Fibroblast of skin of right quadriceps (primary cell): ENCODE measurements at regions not wholly inside any gene's neighbourhood (a gene's known extent, or its start where the extent isn't known, plus 50 kb on each side); places are given as distances from the start of the nearest gene placed in this dataset.

Experiments used
- DNase-seq: peaks from one replicate; pipeline ENCODE4 v3.0.0-alpha.2; 2013

DNA sequence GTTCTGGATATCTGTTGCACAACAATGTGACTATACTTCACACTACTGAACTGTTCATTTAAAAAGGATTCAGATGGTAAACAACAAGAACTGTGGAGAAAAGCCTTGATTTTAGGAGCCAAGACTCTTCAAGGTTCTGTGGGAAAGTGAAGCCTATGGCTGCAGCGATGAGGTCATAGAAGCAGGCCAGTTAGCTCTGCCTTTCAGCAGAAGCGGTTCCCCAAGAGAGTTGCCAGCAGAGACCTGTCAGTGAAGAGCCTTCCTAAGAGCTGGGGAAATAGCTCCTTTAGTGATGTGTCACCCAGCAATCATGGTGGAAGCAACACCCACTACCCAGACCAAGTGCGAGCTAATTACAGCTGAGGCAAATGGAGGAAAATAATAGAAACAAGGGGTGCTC is 346.5 kb upstream of the ETAA1 start:
- peak; percentile 10 for DNase-seq

DNA sequence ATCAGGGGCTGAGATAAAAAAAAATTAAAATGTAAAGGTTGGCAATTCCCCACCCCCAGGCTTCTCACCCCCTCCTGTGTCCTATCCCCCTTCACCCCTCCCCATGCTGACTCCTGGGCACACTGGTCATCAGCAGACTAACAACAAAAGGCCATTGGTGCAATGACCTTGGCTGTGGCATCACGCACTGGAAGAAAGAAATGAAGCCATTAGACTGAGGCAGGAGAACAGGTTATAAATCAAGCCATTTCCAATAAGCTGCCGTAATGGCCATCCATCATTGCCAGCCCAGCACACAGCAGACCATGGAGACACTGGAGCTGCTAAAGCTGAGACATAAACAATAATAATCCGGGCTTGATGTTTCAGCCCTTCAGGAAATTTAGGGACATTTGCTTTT is 342.4 kb upstream of the ETAA1 start:
- no peak for DNase-seq

DNA sequence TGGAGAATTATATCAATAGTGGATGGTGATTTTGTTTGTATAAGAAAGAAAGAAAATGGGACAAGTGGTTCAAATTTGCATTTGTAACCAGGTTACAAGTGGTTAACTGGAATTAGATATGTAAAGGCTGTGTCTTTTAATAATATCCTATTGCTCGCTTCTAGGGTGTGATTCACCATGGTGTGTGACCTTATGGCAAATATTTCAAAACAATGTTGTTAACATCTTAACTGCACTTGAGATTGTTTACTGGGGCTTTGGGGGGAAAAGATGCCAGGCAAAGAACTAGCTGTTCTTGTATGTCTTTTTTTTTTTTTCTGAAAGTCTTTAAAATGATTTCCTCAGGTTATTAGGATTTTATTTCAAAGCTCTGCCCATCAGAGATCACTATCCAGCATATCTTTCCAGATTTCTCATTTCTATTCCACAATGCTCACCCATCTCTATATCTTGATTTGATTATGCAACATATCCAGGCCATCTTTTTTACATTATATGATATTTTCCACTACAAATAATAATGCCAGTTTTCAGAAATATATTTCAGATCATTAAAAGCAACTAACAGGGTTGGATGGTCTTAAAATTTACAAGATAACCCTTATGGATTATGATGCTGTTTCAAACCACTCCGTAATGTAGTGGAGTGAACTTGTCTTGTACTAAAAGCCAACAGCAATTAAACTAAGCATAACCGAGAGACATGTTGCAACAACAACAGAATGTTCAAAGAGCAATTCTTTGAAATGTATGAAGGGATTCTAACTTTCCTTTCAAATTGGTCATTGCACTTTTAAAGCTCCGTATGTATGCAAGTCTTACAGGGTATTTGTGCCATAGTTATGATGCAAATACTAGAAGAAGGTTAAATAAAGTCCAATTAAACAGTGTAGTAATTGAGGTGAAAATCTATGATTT is 341.5 kb upstream of the ETAA1 start:
- DNase-seq: peak; percentile 2

DNA sequence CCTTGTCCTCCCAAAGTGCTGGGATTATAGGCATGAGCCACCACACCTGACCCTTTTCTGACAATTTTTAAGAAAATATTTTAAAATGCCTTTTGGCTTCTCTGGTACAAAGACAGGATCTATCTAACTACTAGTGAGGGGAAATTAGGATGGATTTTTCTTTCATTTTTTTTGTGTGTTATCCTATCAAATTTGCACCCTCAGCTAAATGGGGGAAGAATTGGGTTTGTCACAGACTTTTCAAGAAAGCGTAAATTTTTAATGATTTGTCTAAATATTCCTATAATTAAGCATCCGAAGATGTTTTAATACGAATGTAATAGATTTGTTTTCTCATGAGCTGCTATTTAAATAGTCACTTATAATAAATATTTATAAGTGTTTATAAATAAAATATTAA is 340.0 kb upstream of the ETAA1 start:
- DNase-seq: no peak

DNA sequence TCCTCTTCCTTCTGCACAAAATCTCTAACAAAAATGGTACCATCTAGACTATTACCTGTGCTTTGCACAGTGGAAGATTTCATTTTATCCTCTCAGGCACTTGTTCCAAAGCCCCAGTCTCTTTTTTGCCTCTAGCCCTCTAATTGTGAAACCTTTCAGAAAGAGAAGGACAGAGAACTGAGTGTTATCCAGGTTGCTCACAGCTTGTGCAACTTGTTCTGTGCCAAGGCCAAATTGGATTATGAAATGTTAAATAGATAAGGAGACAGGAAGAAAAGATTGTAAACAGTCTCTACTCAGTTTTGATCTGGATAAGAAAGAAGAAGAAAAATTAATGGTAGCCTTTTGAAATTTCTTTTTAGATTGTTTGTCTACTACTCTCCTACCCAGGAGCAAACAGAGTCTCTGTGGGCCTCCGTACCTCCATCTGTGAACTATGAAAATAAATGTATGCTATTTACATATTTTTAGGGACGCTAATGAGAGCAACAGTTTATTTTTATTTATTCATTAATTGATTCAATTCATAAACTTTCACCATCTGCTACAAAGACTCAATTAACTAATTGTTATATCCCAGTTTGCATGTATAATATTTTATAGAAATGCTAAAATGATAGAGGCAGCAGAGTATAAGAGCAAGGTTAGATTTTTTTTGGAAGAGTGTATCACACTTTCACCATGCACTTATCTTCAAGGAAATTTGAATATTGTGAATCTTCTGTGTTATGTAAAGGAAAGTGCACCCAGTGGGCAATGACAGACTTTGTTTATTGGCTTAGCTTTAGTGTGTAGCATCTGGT is 339.0 kb upstream of the ETAA1 start:
- DNase-seq: no peak

DNA sequence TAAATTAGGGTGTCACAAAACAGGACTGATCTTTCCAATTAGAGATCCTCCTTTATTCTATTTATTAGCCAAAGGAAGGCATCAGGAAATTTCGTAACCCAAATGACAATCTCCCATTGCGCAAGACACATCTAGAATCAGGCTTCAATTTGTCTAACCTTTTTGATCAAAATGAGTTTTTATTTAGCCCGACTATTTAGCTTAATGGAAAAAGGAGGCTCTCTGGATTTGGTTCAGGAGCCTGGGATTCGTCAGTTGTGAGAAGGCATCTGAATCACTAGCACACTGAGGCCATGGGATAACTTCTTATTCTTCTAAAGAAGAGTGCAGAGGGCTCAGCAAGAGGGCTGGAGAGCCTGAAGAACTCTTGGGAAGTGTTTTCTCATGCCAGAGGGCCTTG is 332.1 kb upstream of the ETAA1 start:
- no peak for DNase-seq

DNA sequence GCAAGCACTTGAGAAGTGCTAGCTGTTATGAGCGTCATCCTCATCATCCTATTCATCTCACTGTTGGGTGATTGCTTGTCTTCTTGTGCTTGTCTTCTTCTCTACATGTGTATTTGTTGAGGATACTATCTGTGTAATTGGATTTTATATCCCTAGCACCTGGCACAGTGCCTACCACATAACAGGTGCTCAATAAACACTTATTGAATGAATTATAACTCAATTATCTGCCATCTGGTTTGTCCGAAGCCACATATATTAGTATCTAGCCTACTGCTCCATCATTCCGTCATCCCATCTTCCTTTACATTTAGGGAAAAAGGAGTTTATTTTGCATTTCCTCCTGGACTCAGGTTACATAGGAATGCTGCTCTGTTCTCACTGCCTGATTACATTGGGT is 330.4 kb upstream of the ETAA1 start:
- no peak for DNase-seq

DNA sequence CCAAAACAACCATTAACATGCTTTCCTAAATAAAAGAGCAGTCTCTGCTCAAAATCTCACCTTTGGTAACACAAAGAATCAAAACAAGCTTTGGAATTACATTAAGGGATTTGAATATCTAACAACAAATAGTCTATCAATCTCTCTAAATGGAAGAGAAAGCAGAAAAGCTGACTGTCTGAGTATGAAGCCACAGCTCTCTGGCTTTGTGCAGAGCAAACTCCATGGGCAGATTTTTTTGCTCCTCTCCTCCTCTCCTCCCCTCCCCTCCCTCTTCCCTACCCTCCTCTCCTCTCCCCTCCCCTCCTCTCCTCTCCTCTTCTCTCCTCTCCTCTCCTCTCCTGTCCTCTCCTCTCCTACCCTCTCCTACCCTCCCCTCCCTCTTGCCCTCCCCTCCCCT is 329.5 kb upstream of the ETAA1 start:
- no peak for DNase-seq

DNA sequence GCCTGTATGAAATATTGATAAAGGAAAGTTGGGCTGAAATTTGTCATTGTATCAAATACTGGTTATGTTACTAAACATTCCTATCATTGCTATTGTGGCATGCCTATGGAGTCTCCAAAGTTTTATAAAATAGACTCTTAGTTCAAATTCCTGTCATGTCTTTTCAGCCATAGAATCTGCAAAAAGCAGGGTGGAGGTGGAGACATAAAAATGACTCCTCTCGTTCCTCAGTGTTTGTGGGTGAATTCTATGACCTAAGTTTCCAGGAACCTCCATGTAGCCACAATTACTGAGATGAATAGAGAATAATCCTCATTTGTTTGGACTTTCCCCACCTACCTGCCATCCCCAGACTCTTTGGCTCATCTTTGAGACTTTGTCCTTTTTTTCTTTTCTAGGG is 326.3 kb upstream of the ETAA1 start:
- no peak for DNase-seq

DNA sequence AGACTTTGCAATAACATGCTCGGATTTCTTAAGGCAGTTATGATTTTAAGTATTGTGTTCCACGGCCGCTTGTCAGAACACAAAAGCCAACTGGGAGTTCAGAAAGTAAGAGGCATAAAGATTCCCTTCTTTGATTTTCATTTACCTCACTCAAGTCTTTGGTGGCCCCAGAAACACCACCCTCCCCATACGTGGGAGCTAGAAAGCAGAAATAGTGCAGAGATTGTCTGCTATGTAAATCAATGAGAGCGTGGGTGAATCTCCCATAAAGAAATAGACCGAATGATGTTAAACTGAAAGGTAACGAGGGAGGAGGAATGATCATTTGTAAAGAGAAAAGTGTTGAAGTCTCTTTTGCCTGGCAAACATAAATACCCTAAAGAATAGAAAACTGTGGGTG is 322.1 kb upstream of the ETAA1 start:
- DNase-seq: no peak

DNA sequence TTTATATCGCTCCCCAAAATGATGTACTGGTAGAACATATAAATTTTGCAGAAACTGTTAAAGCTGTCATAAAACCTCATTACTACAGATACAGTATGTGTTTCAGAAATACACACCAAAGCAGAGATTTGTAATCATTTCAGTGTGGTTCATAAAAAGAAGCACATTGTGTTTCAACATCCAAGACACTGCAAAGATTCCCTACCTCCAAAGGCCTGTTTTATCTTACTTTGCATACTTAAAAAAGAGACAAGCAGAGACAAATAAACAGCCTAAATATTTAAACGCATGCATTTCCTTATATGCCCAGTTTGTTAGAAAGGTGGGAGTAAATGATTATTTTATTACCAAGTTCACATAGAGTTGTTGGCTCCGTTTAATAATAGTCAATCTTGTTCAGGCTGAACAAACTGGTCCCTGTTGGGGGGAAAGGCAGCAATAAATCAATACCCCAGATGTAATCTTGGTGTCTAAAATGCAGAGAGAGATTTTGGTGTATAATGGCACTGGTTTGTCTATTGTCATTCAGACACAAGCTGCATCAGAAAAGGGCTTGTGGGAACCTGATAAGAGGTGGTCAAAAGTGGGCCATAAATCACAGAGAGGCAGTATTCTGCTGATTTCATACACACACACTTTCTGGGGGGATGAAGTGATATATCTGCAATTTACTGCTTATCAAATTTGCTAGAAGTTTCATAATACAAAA is 321.4 kb upstream of the ETAA1 start:
- DNase-seq: no peak

DNA sequence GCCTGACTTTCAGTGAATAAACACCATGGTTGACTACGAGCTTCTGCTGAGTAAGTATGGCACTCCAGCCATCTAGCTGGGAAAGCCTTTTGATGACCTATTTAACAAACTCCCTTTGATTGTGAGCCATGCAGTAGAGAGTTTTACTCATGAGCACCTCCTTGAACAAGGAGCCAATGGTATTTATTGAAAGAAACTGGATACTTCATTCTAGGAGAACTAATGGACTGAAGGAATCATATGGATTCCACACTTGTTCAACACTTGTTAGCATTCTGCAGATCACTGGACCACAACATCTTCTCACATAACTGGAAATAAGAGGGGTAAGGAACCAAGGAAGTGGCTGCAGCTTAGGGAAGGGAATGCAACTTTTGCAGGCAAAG is 320.9 kb upstream of the ETAA1 start:
- no peak for DNase-seq

DNA sequence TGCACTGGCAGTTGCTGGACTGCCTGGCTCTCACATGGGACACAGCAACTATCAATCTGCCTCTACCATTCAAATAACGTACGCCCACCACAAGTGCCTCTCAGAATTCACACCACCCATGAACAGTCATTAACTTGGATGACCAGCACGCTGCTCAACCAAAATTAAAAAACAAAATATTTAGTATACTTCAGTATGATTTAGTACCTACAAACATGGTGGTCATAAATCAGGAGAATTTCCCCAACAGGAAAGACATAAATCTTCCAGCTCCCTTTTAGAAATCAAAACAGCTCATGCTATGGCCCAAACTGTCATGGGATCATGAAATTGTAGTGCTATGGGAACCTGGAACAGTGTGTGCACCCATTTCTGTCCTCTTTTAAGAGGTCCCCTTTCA is 317.4 kb upstream of the ETAA1 start:
- no peak for DNase-seq

DNA sequence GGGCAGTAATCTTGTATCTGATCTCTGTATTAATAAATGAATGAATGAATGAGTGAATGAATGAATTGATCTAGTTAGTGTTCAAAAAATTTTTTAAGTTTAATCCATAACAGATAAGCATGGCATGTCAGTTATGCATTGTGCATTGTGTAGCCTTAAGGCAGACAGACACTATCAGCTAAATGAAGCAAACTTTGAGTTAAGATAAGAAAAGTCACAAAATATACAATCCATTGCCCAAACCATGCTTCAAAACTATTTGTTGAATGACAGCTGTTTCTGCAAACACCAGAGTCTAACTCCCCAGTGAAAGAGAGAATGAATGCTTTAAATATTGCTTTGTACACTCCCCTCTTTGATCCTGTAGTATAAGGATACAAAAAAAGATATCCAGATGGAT is 314.3 kb upstream of the ETAA1 start:
- no peak for DNase-seq

DNA sequence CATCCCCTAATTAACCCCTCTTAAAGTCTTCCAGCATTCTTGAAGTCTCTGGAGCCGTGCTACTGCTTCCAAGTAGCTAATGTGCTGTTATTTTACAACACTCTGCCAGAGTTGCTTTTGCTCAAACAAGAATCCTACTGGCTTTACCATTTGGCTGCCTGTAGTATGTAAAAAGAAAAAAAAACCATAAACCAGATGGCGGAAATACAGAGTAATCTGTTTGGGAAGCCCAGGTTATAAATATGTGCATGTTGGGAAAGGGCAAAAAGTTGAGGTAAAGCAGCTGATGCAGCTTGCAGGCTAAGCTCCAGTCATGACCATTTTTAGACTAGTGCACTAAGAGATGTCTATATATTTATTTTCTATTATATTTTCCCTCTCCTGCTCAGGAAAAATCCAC is 313.2 kb upstream of the ETAA1 start:
- DNase-seq: no peak

DNA sequence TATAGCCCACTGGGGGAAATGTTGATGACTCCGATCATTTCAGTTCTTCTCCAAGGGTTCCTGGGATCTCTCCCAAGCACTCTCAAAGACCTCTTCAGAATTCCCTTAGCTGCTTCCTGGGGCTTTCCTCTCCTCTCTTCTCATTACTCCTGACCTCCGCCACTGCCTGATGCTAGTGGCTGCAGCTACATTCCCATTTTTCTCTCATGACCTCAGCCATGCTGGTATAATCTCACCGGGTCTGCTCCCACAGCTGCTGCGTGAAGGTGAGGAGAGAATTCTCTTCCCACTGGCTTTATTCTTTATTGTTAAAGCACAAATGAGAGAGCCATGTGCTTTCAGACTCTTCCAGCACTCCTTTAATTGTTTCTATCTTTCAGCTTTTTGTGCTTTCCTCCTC is 312.0 kb upstream of the ETAA1 start:
- DNase-seq: no peak

DNA sequence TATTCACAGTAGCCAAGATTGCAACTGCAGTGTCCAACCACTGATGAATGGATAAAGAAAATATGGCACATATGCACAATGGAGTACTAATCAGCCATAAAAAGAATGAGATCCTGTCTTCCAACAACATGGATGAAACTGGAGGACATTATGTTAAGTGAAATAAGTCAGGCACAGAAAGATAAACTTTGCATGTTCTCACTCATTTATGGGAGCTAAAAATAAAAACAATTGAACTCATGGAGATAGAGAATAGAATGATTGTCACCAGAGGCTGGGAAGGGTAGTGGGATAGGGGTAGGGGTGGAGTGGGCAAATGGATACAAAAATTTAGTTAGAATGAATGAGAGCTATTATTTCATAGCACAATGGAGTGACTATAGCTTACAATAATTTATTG is 305.5 kb upstream of the ETAA1 start:
- no peak for DNase-seq

DNA sequence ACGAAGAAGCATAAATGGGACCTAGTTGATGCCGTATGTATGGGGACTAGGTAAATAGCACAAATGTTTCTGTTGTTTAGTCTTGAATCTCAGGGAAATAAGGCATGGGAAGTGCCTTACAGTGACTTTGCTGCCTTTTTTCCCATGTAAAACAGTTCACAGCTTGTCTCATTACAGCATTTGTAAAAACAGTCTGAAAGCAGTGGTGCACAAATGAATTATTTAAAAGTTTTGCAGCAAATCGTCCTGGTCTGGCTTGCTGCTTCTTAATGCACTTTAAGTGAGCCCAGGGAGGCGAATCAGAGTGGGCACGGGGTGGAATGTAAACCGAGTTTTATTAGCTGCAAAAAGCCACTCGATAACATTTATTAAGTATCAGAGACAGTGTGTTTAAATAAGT is 302.0 kb upstream of the ETAA1 start:
- no peak for DNase-seq

DNA sequence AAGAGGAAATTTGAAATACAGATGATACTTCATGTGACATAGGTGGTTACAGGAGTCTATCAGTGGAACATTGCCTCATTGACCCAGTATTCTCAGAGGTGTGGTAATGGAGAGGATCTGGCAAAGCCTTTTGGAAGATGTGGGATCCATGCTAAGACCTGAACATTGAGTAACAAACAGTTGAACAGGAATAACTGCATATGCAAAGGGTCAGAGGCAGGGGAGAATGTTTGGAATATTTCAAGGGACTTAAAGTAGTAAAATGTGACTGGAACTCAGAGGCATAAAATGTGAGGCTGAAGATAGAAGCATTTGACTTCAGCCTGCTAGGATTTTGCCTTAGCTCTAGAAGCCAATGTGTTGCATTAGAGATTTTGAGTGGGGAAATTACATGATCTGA is 300.2 kb upstream of the ETAA1 start:
- no peak for DNase-seq

DNA sequence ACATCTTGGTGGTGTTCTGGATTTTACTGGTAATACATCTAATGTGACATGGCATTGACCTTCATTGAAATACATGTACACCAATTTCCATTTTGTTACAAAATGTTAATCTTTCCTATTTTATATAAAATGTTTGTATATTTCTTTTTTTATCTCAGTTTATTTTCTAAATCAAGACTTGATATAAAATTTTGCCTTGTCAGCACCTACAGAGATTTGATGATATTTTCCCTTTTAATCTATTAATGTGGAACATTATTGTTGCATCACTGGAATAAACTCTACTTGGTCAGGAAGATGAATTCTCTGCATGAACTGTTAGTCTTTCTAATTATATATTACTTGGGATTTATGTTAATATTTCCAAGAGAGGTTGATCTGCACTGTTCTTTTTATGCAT is 294.0 kb upstream of the ETAA1 start:
- no peak for DNase-seq

DNA sequence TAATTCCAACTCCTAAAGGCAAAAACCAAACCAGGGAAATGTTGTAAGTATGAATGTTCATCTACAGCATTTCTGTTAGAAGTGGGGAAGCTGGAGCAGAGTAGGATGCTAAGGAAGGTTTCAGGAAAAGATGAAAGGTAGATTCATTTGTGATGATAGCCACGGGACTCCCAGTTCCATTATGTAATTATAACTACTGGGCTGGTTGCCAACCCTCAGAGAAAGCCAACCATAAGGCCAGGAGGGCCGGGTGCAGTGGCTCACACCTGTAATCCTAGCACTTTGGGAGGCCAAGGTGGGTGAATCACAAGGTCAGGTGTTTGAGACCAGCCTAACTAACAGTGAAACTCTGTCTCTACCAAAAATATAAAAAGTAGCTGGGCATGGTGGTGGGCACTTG is 288.9 kb upstream of the ETAA1 start:
- no peak for DNase-seq

DNA sequence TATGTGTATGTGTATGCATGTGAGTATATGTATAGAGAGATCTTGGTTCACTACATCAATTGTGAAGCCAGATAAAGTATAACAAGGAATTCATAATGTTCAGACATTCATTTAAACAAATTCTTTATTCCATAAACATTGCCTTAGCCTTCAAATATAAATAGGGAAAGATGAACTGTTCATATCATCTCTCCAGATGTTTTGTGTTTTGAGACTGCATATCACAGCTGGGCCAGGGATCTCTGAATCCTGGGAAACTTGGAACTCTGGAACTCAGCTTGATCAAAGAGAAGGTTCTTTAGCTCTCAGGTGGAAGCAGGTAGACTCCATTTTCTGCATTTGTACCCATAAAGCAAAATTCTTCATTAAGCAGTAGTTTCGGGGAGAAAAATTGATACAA is 272.6 kb upstream of the ETAA1 start:
- no peak for DNase-seq

DNA sequence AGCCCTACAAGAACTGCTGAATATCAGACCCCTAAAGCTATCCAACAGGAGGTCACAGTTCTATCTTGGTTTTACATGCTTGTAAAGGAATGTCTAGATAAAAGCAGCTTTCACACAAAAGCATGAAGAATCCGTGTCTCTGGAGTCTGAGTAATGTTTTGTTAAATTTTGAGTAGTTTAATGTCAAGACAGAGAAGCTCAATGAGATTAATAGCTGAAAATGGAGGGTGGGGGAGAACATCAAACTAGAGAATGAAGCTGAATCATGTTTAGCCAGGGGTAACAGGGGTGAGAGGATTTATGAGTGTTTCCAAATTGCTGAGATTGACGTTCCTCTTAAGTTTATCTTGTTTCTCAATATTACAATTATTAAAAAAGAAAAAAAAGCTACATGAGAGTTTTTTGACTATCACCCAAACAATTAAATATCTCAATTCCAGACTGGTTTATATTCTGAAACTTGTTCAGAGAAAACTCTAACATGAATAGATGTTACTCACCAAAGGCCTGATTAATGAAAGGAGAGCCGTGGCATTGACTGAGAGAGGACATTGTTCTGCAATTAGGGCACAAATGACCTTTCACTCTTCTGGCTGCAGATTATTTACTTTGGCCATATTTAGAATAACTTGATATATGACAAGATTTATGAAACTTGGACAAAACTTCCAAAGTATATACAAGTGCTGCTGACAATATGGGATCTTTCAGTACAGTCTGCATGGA is 266.4 kb upstream of the ETAA1 start:
- DNase-seq: peak; percentile 23
